GM12874 (cell line): ENCODE measurements at regions not wholly inside any gene's neighbourhood (a gene's known extent, or its start where the extent isn't known, plus 50 kb on each side); places are given as distances from the start of the nearest gene placed in this dataset.

ENCODE experiments used
- CTCF ChIP-seq: IDR thresholded peaks from 2 replicates; pipeline ENCODE4 v1.5.1; 2011; ENCODE audit warnings: low read depth, mild to moderate bottlenecking, control low read depth, low read length, moderate library complexity; ENCODE audit not compliant: insufficient read depth

- no peak for TF ChIP-seq CTCF
These were observed 524.1 kb downstream of the GRIN2A start for GRCh38 chr16:9658164-9658563.

- TF ChIP-seq CTCF, result no peak
These were observed 523.6 kb downstream of the GRIN2A start for GRCh38 chr16:9658586-9658985.

- TF ChIP-seq CTCF, result no peak
These were observed 521.3 kb downstream of the GRIN2A start for GRCh38 chr16:9660898-9661297.

- no peak for TF ChIP-seq CTCF
These were observed 520.8 kb downstream of the GRIN2A start for GRCh38 chr16:9661336-9662017.

- TF ChIP-seq CTCF, result no peak
These were observed 518.6 kb downstream of the GRIN2A start for GRCh38 chr16:9663588-9663987.

- no peak for TF ChIP-seq CTCF
These were observed 516.4 kb downstream of the GRIN2A start for GRCh38 chr16:9665851-9666271.

GRCh38 chr16:9666834-9667480 is 515.3 kb downstream of the GRIN2A start:
- TF ChIP-seq CTCF, result no peak
